ENCODE measurements at regions not wholly inside any gene's neighbourhood (a gene's known extent, or its start where the extent isn't known, plus 50 kb on each side); places are given as distances from the start of the nearest gene placed in this dataset.

DNA sequence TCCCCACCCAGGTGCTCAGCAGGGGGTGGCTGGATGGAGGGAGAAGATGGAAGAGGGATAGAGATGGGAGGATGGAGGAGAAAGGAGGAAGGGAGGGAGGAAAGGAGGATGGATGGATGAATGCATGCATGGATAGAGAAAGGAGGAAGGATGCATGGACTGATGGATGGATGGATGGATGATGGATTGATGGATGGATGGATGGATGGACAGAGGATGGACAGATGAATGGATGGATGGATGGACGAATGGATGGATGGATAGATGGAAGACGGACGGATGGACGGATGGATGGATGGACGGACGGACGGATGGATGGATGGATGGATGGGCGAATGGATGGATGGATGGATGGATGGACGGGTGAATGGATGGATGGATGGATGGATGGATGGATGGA lies 64.1 kb downstream of the NCOR2 start:
- no peak for DNase-seq

DNA sequence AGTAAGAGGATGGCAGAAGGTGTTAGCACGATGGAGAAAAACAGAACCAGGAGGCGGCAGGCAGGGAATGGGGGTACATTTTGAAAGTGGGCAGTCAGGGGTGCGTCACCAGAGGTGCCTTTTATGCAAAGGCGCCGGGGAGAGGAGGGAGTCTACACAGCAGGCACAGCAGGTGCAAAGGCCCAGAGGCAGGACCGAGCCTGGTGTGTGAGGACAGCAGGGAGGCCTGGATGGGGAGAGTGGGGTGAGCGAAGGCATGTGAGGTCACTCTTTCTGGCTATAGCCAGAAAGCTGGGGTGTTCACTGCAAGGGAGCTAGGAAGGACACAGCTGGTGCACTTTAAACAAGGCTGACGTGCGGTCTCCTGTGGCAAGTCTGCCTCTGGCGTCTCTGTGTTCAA lies 65.0 kb downstream of the NCOR2 start:
- DNase-seq, result no peak

DNA sequence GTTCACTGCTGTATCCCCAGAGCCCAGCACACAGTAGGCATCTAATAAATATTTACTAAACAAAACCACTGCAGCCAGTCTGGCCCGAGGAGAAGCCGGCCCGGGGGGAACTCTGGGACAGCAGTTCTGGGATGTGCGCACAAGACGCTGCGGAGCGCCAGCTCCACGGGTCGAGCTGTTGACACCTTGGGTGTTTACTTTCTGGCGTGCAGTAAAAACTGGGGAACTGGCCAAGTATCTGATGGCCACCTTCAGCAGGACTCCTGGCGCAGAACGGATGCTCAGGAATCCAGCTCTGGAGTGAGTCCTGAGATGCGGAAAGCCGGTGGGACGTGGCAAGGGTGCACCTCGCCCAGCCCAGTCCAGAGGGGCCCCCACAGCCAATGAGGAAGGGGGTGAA lies 65.6 kb downstream of the NCOR2 start:
- no peak for DNase-seq

DNA sequence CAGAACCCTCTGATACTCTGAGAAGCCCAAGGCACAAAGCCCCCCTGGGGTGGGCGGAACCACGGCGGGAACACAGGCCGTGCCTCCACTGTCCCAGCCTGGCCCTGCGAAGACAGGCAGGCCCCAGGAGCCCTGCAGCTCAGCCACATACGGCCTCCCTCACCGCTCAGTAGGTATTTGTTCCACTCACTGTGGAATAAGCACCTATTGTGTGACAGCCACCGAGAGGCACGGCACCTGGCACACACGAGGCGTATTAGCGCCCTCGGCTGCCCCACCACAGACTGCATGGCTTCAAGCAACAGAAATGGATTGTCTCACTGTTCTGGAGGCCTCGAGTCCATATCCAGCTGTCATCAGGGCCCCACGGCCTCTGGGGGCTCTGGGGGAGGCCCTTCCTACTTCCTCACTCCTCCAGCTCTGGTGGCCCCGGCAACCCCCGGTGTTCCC lies 66.3 kb downstream of the NCOR2 start:
- no peak for DNase-seq

DNA sequence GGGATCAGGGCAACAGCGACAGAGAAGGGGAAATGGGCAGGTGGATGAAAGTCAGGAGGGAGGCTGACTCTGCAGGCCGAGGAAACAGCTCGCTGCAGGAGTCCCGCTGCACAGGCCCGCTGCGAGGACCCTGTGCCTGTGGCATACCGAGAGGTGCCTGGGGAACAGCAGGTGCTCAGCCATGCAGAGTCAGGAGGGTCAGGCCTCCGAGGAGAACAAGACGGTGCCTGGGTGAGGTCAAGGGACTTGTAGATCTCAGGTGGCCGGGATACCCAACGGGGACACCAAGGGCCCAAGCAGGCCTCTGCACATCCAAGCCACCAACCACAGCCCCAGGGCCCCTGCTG lies 67.5 kb downstream of the NCOR2 start:
- DNase-seq, result no peak

DNA sequence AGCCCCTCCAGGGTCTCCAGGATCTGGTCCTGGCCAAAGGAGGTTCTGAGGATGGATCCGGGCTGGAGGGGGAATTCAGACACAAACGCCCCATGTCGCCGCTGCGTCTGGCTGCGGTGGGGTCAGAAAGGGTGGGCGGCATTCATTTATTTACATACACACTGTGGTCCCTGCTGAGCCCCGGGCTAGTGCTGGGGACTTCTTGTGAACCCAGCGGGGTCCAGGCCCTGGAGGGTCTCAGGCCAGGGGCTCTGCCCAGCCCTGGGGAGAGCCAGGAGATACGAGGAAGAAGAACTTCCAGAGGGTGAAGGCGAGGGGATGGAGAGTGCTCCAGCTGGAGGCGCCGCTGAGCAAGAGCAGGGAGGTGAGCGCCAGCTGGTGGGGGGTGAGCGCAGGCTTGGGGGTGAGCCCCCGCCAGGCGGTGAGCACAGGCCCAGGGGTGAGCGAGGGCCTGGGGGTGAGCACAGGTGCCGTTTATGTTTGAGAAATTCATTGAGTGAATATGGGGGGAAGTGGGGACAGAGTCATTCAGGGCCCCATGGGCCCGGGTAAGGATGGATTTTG lies 68.1 kb downstream of the NCOR2 start:
- DNase-seq, result no peak

DNA sequence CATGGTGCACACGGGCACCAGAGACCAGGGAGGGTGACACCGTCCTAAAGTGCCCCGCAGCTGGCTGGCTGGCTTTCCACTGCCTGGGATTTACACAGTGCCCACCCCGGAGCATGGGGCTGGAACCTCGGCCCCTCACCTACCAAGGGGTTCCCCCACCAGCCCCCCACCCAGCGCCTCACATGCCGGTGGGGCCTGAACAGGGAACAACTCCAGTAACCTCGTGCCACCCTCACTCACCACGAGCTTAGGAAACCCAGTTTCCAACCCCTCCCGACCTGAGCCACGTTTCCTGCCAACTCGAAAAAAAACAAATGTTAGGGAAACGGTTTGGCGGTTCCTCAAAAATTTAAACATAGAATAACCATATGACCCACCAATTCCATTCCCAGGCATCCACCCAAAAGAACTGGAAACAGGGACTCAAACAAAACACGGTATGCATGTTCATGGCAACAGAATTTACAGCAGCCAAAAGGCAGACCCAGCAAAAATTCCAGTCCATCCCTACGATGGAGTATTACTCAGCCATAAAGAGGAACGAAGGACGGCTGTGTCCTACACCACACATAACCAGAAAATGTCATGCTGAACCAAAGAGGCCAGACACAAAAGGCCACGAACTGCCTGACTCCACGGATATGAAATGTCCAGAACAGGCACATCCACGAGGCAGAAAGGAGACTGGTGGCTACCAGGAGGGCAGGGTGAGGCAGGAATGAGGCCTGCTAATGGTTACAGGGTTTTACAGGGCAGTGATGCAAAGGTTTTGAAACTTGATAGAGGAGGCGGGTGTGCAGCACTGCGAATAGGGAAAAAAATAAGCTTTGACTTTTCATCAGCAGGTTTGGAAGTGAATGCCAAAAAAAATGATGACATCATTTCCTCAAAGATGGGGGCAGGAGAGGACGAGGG lies 68.9 kb downstream of the NCOR2 start:
- DNase-seq, result peak; percentile 41

DNA sequence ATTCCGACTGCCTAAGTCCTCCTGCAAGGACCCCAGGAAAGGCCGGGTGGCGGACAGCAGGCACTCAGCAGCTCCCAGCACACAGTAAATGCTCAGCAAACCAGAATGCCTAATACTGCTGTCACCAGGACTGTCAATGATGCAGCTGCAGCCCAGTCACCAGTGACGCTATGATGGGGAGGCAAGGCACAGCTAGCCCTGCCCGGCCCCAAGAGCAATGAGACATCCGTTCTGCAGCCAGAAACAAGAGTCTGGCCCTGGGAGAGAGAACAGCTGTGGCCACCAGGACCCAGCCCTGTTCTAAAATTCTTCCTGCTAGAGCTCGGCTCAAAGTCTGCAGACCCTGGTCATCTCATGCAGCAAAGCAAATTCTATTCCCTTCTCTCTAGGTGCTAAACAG lies 69.8 kb downstream of the NCOR2 start:
- no peak for DNase-seq

DNA sequence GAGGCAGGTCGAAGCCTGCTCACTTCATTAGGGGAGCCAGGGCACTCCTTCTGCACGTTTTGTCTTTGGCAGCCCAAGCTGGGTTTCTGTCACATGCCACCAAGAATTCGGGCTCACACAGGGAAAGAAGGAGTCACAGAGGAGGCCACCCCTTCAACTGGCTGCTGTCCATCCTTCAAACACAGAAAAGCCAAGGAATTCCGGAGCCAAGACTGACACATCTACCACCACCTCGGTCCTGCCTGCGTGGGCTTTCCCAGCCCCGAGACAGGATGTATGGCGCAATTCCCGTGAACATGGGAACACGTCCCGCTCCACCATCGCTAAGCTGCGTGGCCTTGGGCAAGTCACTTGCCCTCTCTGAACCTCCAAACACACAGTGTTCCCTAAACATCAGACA lies 70.4 kb downstream of the NCOR2 start:
- no peak for DNase-seq

DNA sequence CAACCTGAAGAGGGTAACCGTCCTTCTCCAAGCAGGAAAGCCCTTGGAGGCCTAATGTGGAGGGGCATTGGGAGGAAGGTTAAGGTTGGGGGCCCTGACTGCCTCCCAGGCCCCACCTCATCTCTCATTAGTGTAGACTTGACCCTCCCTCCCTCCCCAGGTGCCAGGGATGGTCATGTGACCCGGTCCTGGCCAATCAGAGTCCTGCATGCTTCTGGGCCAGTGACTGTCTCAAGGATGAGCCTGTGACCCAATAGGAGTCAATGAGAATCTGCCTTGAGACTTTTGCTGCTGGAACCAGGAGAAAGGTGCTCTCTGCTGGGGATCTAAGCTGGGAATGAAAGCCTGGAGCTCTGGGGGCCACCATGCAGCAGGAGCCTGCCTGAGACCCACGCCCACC lies 70.8 kb downstream of the NCOR2 start:
- no peak for DNase-seq

DNA sequence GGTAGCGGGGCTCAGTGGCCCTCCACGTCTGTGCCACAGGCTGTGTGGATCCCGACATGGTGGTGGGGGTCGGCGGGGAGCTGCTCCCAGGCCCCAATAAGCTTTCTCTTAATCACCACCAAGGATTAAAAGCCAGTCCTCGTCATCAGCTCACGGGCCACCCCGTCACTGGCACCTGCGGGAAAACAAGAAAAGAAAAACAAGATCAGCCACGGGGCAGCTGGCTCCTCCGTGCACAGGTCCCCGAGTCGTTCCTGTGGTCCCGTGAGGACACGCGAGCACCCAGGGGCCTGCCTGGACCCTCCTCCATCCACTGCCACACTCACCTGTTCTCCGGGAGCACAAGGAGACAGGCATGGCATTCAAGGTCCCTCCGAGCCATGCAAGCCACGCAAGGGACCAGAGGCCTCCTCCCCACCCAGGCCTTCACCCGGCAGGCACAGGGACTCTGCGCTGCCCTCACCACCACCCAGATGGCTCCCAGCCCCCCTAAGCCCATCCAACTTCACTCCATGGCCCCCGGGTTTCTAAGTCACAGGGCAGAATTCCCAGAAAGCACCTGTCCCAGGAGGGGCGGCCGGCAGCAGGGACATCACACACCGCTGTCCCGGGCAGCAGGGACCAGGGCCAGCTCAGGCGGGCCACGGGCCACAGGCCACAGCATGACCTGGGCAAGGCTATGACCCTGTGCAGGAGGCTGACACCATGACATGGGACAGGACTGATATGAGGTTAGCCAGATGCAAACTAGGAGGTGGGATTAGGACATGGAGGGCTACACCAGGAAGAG lies 72.0 kb downstream of the NCOR2 start:
- no peak for DNase-seq

DNA sequence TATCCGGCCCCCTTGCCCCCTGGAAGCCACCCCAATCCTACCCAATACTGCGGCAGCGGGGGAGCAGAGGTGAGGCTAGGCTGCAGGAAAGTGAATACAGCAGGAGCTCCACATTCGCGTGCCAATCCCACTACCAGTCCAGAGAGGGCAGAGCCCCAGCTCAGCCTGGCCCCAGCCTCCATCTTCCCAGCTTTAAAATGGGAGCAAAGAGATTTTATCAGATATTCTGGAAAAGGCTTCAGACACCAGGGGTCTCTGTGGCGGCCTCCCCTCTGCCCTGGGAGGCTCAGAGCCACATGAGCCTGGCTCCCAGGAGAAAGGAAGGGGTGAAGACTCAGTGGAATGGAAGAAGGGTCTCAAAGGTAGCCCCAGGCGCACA lies 72.7 kb downstream of the NCOR2 start:
- DNase-seq, result no peak

DNA sequence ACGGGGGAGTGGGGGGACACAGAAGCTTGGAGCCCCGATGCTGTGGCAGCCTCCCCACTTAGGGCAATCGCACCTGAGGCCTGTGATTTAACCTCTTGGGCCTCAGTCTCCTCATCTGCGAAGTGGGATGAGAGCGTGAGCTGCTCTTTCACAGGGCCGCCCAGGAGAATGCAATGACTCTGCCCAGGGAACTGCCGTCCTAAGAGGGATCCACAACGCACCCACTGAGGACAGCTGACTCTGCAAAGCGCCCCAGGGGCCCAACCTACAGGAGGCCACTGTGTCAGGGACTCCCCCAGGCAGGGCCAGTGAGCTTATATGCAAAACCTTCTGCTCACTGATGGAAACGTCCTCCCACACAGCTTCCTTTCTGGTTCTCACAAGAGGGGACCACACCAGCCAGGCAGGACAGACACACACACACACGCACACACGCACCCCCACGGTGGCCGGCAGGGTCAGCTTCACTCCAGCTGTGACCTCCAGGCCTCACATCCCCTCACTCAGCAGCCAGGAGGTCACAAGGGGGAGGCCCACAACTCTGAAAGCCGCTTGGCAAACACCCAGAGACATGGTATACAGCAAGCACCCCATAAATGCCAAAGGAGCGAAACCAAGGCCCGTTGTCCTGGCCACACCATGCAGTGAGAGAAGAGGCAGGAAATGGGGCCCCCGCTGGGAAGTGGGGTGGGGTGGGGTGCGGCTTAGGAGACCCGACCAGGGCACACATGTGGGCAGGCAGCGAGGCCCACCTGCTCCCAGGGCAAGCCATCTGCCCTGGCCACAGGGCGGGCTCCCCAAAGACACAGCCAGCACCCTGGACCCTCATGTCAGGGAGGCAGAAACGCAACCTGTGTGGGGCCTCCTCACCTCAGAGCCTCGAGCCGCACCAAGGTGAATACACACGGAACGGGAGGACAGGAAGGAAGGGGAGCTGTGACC lies 73.3 kb downstream of the NCOR2 start:
- no peak for DNase-seq

DNA sequence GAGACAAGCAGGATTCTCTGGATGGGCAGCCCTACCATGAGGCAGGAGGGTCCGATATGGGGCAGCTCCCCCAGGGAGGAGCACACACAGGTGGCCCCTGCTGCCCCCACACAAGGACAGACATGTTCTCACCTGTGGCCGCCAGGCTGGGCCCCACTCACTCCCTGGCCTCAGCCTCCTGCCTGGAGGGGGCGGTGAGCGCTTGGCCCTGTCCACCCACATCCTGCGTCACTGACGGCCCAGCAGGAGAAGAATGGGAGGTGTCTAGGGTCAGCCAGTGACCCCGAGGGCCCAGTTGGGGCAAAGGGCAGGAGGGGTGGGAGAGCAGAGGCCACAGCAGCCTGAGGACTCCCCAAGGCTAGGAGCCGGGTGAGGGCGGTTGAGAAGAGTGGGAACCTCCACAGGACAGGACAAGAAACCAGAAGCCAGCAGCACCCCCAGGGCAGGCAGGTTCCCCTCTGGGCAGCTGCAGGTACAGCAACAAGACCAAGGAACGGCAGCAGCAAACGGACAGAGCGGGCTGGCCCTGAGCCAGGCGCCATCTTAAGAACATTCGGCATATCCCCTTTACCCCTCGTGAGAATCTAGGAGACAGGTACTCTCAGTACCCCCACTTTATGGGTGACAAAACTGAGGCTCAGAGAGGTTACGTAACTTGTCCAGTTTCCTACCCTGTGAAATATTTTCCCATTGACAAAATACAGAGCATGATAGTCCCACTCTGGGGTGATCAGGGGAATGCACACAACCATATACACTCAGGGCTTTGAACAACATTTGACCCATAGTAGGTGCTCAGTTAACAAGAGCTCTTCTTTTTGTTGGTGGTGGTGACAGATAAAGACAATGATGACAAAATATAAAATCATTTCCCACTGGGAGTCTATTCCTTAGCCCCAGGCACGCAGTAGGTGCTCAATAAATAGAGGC lies 74.3 kb downstream of the NCOR2 start:
- no peak for DNase-seq

DNA sequence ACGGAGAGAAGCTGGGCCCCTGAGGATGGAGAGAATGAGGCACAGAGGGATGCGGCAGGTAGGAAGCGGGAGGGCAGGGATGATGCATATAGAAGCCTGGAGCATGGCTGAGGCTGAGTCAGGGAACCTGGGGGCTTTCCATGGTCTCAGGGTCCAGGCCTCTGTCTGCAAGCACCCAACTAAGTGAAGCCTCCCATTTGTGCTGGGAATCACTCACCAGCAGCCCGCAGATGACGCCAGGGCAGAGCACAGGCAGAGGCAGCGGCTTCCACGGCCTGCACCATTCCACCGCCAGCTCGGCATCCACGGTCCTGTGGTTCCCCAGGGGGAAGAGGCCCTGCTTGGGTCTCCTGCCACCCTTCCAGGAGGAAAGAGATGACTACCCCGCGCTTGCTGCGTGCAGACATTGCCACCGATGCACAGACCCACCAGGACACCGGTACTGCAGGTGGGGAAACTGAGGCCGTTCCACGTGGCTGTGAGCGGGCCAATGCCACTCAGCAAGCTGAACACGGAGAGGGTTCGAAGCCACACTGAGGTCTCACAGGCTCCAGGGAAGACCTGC lies 75.5 kb downstream of the NCOR2 start:
- DNase-seq, result no peak

DNA sequence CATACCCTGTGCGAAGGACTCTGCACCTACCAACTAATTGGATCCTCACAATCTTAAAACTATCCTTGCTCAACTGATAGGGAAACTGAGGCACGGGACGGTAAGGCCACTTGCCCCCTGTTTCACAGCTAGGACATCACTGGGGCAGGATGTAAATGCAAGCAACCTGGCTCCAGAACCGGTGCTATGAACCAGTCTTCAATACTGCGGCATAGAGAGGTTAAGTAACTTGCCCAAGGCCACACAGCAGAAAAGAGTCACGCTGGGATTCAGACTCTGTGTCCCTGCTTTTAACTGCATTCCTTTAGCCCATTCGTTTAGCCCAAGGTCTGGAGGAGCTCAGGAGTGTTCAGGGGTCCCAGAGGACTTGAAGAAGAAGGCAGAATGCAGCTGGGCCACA lies 76.1 kb downstream of the NCOR2 start:
- DNase-seq, result no peak

DNA sequence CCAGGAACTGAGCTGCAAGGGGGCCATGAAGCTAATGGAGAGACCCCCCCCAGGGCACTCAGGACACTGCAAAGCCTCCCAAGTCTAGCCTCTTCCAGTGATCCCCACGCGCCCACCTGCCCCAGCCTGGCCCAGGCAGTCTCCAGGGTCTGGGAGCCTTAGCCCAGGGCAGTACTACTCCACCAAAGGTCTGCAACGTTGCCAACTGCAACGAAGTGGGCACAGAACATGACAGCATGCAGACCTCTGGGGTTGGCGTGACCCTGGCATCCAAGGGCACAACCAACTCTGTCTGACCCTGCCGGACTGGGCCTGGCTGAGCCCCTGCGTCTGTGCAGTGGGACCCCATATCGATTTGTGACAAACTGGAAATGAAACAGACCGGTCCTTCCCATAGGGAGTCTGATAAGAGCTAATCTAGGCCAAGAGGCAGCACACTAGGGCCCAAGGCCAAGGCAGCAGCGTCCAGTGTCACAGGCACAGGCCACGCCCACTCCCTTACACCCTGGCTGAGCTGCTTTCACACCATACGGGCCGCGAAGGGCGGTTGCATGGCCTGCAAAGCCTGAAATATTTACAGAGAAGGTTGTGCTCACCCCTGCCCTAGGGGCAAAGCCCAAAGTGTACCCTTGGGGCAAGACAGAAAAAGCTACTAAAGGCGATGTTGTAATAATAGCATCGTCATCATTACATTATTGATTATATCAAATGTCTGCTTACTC lies 76.7 kb downstream of the NCOR2 start:
- no peak for DNase-seq

DNA sequence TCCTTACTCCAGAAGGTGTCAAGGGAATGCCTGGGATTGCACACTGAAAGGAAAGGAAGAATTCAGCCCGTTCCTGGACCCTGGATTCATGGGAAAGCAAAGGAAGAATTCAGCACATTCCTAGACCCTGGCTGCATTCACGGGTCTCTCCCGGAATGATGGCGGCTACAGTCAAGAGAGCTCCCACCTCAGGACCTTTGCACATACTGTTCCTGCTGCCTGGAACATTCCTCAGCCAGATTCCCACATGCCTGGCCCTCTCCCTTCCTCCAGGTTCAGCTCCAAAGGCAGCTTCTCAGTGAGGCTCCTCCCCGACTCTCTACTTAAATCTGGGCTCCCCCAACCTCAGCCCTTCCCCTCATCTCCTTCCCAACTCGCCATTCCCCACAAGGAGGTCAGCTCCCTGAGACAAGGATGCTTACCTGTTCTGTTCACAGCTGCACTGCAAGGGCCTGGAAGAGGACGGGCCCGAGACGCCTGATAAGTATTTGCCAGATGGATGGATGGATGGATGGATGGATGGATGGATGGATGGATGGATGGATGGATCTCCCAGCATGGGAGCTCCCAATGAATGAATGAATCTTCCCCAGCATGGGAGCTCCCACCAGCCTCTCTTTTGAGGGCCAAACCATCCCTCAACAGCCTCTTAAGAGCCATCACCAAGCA lies 77.4 kb downstream of the NCOR2 start:
- no peak for DNase-seq

DNA sequence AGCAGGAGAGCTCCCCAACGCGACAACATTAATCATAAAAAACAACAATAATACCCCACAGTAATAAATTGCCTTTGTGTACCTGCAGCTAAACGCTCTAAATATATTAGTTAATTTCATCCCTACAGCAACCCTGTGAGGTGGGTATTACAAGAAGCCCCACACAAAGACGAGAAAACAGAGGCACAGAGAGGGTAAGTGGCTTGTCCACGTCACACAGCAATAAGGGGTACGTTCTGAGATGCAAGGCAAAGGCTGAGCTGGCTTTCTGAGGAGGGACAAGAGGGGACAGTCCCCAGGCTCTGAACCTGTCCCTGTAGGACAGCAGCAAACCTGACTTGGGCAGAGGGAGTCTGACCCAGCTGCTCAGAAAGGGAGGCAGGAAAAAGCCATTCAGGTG lies 78.2 kb downstream of the NCOR2 start:
- no peak for DNase-seq

DNA sequence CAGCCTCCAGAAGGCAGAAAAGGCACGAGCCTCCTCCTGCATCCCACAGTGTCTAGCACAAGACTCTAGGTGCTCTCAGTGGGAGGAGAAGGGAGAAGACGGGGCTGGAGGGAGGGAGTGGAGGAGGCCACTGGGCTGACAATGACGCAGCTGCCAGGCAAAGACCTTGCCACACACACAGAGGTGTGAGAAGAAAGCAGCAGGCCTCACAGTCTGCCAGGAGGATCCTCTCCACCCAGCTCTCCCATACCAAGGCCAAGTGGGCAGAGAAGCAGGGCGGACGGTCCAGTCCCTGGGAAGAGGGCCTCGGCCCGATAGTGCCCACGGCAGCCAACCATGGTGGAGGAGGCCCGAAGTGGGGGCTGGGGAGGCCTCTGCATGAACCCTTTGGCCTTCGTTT lies 78.9 kb downstream of the NCOR2 start:
- no peak for DNase-seq

All from MV-4-11 (cell line).